GM23338 (cell line): ENCODE measurements at regions not wholly inside any gene's neighbourhood (a gene's known extent, or its start where the extent isn't known, plus 50 kb on each side); places are given as distances from the start of the nearest gene placed in this dataset.

Experiments used
- CTCF ChIP-seq, 2 experiments: fragments of 200-600 bp in 1 of 2; sonication (generic) in 1 of 2; conservative IDR thresholded peaks; 2 replicates each; pipeline versions ENCODE4 v1.5.1 to v1.6.1; 2016 to 2017; ENCODE audit warnings: antibody characterized with exemption in 2 of 2, low read depth in 2 of 2, mild to moderate bottlenecking in 2 of 2, moderate library complexity in 1 of 2
- EZH2 ChIP-seq: fragments of 200-600 bp; sonication (generic); IDR thresholded peaks from one replicate; pipeline ENCODE4 v1.8.0; 2017; ENCODE audit warnings: antibody characterized with exemption, mild to moderate bottlenecking, low read depth; ENCODE audit not compliant: unreplicated experiment
- EZH2phosphoT487 ChIP-seq: fragments of 200-600 bp; sonication (generic); IDR thresholded peaks from one replicate; pipeline ENCODE4 v1.8.1; 2018; ENCODE audit warnings: antibody characterized with exemption; ENCODE audit not compliant: unreplicated experiment
- JUNB ChIP-seq: IDR thresholded peaks from one replicate; pipeline ENCODE4 v1.6.1; 2016; ENCODE audit warnings: antibody characterized with exemption; ENCODE audit not compliant: unreplicated experiment
- REST ChIP-seq: IDR thresholded peaks from one replicate; pipeline ENCODE4 v1.6.1; 2018; ENCODE audit warnings: antibody characterized with exemption; ENCODE audit not compliant: unreplicated experiment
- ZNF114 ChIP-seq: fragments of 250-450 bp; sonication (Bioruptor Pico); IDR thresholded peaks from 2 replicates; pipeline ENCODE4 v1.5.0; 2020; ENCODE audit warnings: mild to moderate bottlenecking, moderate library complexity

GRCh38 chr9:3036333-3036700 lies 192.4 kb upstream of the PUM3 start:
- no peak for TF ChIP-seq REST
- TF ChIP-seq EZH2 = no peak
- no peak for TF ChIP-seq CTCF (conservative IDR thresholded peaks at IDR 0.05; ENCODE audit: low read depth in 2 of 2)
- TF ChIP-seq ZNF114 (CRISPR knock-in tag) = no peak
- TF ChIP-seq EZH2phosphoT487 = no peak
- TF ChIP-seq JUNB = no peak
